Trophoblast cell (in vitro differentiated cells and primary cell): ENCODE measurements at regions not wholly inside any gene's neighbourhood (a gene's known extent, or its start where the extent isn't known, plus 50 kb on each side); places are given as distances from the start of the nearest gene placed in this dataset.
A peak's percentile ranks its signal among the peaks of the same experiment; 100 is the strongest.

ENCODE experiments used
- DNase-seq, 2 donors: peaks; one replicate each; pipeline ENCODE4 v3.0.0-alpha.2; 2016
- H2AFZ ChIP-seq: 2 replicates; pipeline ENCODE4 v1.6.1; 2013; ENCODE audit warnings: low read length, moderate library complexity, mild to moderate bottlenecking; ENCODE audit not compliant: insufficient read depth, poor library complexity
- H2AK5ac ChIP-seq: 2 replicates; pipeline ENCODE4 v1.6.1; 2013; ENCODE audit warnings: mild to moderate bottlenecking, low read length
- H2BK120ac ChIP-seq: 2 replicates; pipeline ENCODE4 v1.6.1; 2013; ENCODE audit warnings: low read length, mild to moderate bottlenecking, moderate library complexity; ENCODE audit not compliant: insufficient read depth, poor library complexity
- H2BK12ac ChIP-seq: 2 replicates; pipeline ENCODE4 v1.6.1; 2013; ENCODE audit warnings: mild to moderate bottlenecking, low read length, moderate library complexity
- H2BK5ac ChIP-seq: 2 replicates; pipeline ENCODE4 v1.6.1; 2013; ENCODE audit warnings: low read length, low read depth, moderate library complexity, mild to moderate bottlenecking; ENCODE audit not compliant: poor library complexity
- H3K14ac ChIP-seq: 2 replicates; pipeline ENCODE4 v1.6.1; 2013; ENCODE audit warnings: mild to moderate bottlenecking, low read length
- H3K18ac ChIP-seq: 2 replicates; pipeline ENCODE4 v1.6.1; 2013; ENCODE audit warnings: mild to moderate bottlenecking, low read length
- H3K23ac ChIP-seq: 2 replicates; pipeline ENCODE4 v1.6.1; 2013; ENCODE audit warnings: low read length
- H3K27ac ChIP-seq: 2 replicates; pipeline ENCODE4 v1.5.1; 2013; ENCODE audit warnings: low read depth, mild to moderate bottlenecking, inconsistent platforms, low read length, moderate library complexity
- H3K27me3 ChIP-seq: 2 replicates; pipeline ENCODE4 v1.6.1; 2013; ENCODE audit warnings: inconsistent platforms, mild to moderate bottlenecking, low read length, moderate library complexity; ENCODE audit not compliant: insufficient read depth
- H3K36me3 ChIP-seq, 2 experiments: 1 replicate in 1 of 2; 2 replicates in 1 of 2; pipeline ENCODE4 v1.6.1; 2013; ENCODE audit warnings: low read length in 2 of 2, mild to moderate bottlenecking in 2 of 2, moderate library complexity in 1 of 2; ENCODE audit not compliant: insufficient read depth in 2 of 2, control insufficient read depth in 1 of 2
- H3K4ac ChIP-seq: 2 replicates; pipeline ENCODE4 v1.6.1; 2013; ENCODE audit warnings: low read depth, mild to moderate bottlenecking, low read length, moderate library complexity
- H3K4me1 ChIP-seq, 2 experiments: 1 replicate in 1 of 2; 2 replicates in 1 of 2; pipeline ENCODE4 v1.6.1; 2013; ENCODE audit warnings: low read length in 2 of 2, mild to moderate bottlenecking in 2 of 2, moderate library complexity in 1 of 2; ENCODE audit not compliant: insufficient read depth in 2 of 2, control insufficient read depth in 1 of 2
- H3K4me2 ChIP-seq: 2 replicates; pipeline ENCODE4 v1.6.1; 2013; ENCODE audit warnings: inconsistent platforms, mild to moderate bottlenecking, low read length, moderate library complexity
- H3K4me3 ChIP-seq: 2 replicates; pipeline ENCODE4 v1.5.1; 2013; ENCODE audit warnings: mild to moderate bottlenecking, low read depth, low read length, inconsistent platforms
- H3K79me1 ChIP-seq: one replicate; pipeline ENCODE4 v1.6.1; 2013; ENCODE audit warnings: low read length
- H3K79me2 ChIP-seq: 2 replicates; pipeline ENCODE4 v1.6.1; 2013; ENCODE audit warnings: low read length, mild to moderate bottlenecking; ENCODE audit not compliant: control insufficient read depth, insufficient read depth, poor library complexity
- H3K9ac ChIP-seq: 2 replicates; pipeline ENCODE4 v1.6.1; 2013; ENCODE audit warnings: mild to moderate bottlenecking, low read length
- H3K9me3 ChIP-seq: 2 replicates; pipeline ENCODE4 v1.6.1; 2013; ENCODE audit warnings: low read depth, mild to moderate bottlenecking, control low read depth, inconsistent platforms, low read length; ENCODE audit not compliant: insufficient read depth
- H4K12ac ChIP-seq: 2 replicates; pipeline ENCODE4 v1.6.1; 2013; ENCODE audit warnings: low read depth, mild to moderate bottlenecking, low read length, moderate library complexity
- H4K8ac ChIP-seq: 2 replicates; pipeline ENCODE4 v1.6.1; 2013; ENCODE audit warnings: low read depth, mild to moderate bottlenecking, low read length, moderate library complexity
- H4K91ac ChIP-seq: one replicate; pipeline ENCODE4 v1.6.1; 2013; ENCODE audit warnings: low read depth, mild to moderate bottlenecking, low read length, moderate library complexity
- WGBS: extraction: QIAGEN DNeasy Blood & Tissue Kit; methylation state at CpG from one replicate; pipeline ENCODE4 v1.1.7; 2013; ENCODE audit warnings: missing lambda C conversion rate; ENCODE audit not compliant: insufficient read length, insufficient coverage; ENCODE audit errors: extremely low coverage; 5-methylcytosine and 5-hydroxymethylcytosine counted together

DNA sequence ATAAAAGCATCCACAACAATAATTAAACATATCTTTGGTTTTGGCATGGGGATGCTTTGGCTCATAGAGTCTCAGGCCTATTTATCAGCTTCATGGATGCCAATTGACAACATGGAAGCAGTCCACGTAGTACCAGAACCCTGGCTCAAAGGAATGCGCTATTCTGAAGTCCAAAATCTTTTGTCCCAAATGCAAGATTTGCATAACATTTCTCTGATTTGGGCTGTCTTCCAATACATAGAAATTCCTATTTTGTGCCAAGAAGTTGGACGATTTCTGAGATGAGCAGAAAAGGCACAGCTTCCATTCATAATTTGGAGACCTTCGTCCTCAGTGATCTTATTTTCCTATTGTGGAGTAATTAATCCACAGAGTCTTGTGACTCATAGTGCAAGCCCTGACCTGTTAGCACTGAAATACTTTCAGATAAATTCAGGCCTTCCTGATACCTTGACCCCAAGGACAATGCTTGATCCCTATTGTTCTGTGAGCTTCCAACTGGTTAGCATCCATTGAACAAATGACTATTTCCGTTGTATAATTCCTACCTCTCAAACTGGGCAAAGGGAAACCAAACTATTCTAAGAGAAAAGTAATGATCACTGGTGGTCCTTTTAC, 78.4 kb upstream of the CDH11 start:
- no peak overlapping the region for H3K18ac ChIP-seq
- H3K4me1 ChIP-seq = peaks cover 5 to 13% of the 10 kb centered on the region in 2 experiments
- H3K79me1 ChIP-seq = no peaks in the 10 kb centered on the region
- no peak overlapping the region for H3K4me3 ChIP-seq
- no CpG with 5 or more reads among the region's 5 CpGs for WGBS
- H3K27me3 ChIP-seq = no peaks in the 10 kb centered on the region
- no peak overlapping the region for H4K91ac ChIP-seq
- no peak overlapping the region for H4K8ac ChIP-seq
- no peaks in the 10 kb centered on the region for H3K79me2 ChIP-seq
- H2BK12ac ChIP-seq = no peak overlapping the region
- H3K9me3 ChIP-seq = no peaks in the 10 kb centered on the region
- no peak overlapping the region for H3K27ac ChIP-seq
- H3K23ac ChIP-seq = no peak overlapping the region
- H3K4ac ChIP-seq = no peak overlapping the region
- H3K14ac ChIP-seq = no peak overlapping the region
- H3K36me3 ChIP-seq = no peaks in the 10 kb centered on the region
- H2BK120ac ChIP-seq = no peak overlapping the region
- H3K9ac ChIP-seq = no peak overlapping the region
- no peak overlapping the region for H2BK5ac ChIP-seq
- no peak overlapping the region for H4K12ac ChIP-seq
- DNase-seq = no peak
- H2AK5ac ChIP-seq = no peak overlapping the region
- no peak overlapping the region for H2AFZ ChIP-seq
- no peak overlapping the region for H3K4me2 ChIP-seq

DNA sequence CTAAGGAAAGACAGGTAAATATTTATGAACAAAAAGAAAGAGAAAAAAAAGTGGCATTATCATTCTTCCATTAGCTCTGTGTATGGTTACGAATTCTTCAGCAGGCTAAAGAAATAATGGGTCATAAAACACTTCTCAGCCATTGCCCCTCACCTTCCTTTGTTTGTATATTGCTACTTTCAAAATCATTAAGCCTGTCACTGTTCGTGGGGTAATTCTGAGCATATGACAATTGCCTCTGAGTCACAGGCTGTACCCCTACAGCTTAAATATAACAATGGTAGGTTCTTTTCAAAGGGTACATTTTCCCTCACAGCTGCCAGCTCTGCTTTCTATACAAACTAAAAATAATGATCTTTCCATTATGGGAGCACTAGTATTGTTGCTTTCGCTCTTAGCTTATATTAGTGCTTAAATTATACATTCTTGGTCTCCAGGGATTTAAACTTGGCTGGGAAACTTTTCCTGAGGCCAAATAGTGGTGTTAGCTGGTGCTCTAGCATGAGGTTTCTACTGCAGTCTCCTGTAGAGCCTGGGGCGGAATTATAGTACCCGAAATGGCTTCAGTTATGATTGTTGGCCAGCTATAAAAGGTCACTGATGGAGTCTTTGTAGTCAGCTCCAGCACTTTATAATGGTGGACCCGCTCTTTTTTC, 74.7 kb upstream of the CDH11 start:
- H3K23ac ChIP-seq = no peak overlapping the region
- H4K8ac ChIP-seq = no peak overlapping the region
- no peak overlapping the region for H2AK5ac ChIP-seq
- no CpG with 5 or more reads among the region's 6 CpGs for WGBS
- no peak overlapping the region for H3K14ac ChIP-seq
- no peak overlapping the region for H2BK5ac ChIP-seq
- H4K12ac ChIP-seq = no peak overlapping the region
- no peaks in the 10 kb centered on the region for H3K27me3 ChIP-seq
- H3K9me3 ChIP-seq = no peaks in the 10 kb centered on the region
- H3K79me2 ChIP-seq = no peaks in the 10 kb centered on the region
- peak overlapping the region; percentile 47 for H3K27ac ChIP-seq
- no peak overlapping the region for H3K18ac ChIP-seq
- no peak overlapping the region for H3K4ac ChIP-seq
- DNase-seq = no peak
- H4K91ac ChIP-seq = no peak overlapping the region
- H3K4me2 ChIP-seq = no peak overlapping the region
- no peaks in the 10 kb centered on the region for H3K79me1 ChIP-seq
- no peak overlapping the region for H2BK12ac ChIP-seq
- no peaks in the 10 kb centered on the region for H3K36me3 ChIP-seq
- no peak overlapping the region for H3K9ac ChIP-seq
- no peak overlapping the region for H2BK120ac ChIP-seq
- no peak overlapping the region for H2AFZ ChIP-seq
- H3K4me3 ChIP-seq = no peak overlapping the region
- peaks cover 6 to 14% of the 10 kb centered on the region in 2 experiments for H3K4me1 ChIP-seq

DNA sequence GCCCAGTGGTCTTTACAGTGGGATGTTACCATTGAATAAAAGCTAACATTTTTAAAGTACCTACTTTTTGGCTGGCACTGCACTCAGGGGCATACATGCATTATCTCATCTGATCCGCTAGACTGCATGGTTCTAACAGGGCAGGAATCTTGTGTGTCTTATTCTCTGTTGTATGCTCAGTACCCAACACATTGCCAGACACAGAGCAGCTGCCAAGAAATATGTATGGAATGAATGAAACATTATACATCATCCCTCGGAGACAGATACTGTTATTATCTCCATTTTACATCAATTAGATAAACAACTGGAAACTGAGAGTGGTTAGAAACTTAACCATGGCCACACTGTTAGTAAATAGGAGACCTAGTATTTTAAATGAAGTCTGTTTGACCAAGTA, 74.1 kb upstream of the CDH11 start:
- H3K4me2 ChIP-seq = no peak overlapping the region
- H3K4me1 ChIP-seq = peaks cover 6 to 14% of the 10 kb centered on the region in 2 experiments
- DNase-seq = peak in 1 of 2 donors; percentile 39
- no peak overlapping the region for H3K14ac ChIP-seq
- H2AFZ ChIP-seq = no peak overlapping the region
- no peaks in the 10 kb centered on the region for H3K27me3 ChIP-seq
- no peak overlapping the region for H2AK5ac ChIP-seq
- no CpG with 5 or more reads among the region's 2 CpGs for WGBS
- H3K9ac ChIP-seq = no peak overlapping the region
- no peaks in the 10 kb centered on the region for H3K36me3 ChIP-seq
- no peaks in the 10 kb centered on the region for H3K9me3 ChIP-seq
- H3K18ac ChIP-seq = no peak overlapping the region
- no peak overlapping the region for H3K23ac ChIP-seq
- no peak overlapping the region for H4K12ac ChIP-seq
- H2BK5ac ChIP-seq = no peak overlapping the region
- H4K91ac ChIP-seq = no peak overlapping the region
- H2BK12ac ChIP-seq = no peak overlapping the region
- no peaks in the 10 kb centered on the region for H3K79me2 ChIP-seq
- H3K27ac ChIP-seq = peak overlapping the region; percentile 3
- no peak overlapping the region for H2BK120ac ChIP-seq
- no peaks in the 10 kb centered on the region for H3K79me1 ChIP-seq
- H3K4ac ChIP-seq = no peak overlapping the region
- H4K8ac ChIP-seq = no peak overlapping the region
- H3K4me3 ChIP-seq = no peak overlapping the region

DNA sequence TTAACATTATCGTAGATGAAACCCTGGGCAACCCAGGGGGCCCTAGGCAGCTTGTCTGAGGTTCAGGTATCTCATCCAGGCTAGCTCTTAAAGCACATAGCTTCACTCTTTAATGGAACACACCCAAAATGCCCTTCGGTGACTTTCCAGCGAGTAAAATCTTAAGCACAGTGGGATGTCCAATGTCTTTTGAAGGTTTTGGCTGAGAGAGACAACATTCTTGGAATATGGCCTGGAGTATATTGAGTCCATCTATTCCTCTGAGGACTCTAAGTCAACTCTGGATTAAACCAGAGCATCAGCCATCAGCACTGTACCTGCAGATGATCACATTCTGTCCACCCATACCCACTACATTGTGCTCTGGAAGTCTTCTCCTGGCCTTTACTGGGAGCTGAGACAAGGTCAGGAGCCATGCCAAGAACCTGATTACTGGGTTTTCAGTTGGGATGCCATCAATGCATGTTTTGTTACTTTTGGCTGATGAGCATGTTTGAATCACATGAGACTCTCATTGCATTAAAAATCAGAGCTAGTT, 63.4 kb upstream of the CDH11 start:
- no peaks in the 10 kb centered on the region for H3K9me3 ChIP-seq
- no peak overlapping the region for H3K27ac ChIP-seq
- no peaks in the 10 kb centered on the region for H3K79me1 ChIP-seq
- no peaks in the 10 kb centered on the region for H3K36me3 ChIP-seq
- no peaks in the 10 kb centered on the region for H3K4me1 ChIP-seq
- no peaks in the 10 kb centered on the region for H3K27me3 ChIP-seq
- no peak overlapping the region for H4K8ac ChIP-seq
- WGBS = no CpG with 5 or more reads among the region's 3 CpGs
- H3K14ac ChIP-seq = no peak overlapping the region
- H4K91ac ChIP-seq = no peak overlapping the region
- H3K79me2 ChIP-seq = no peaks in the 10 kb centered on the region
- no peak overlapping the region for H3K23ac ChIP-seq
- no peak overlapping the region for H3K4me2 ChIP-seq
- H2BK120ac ChIP-seq = no peak overlapping the region
- no peak overlapping the region for H2AFZ ChIP-seq
- H2BK5ac ChIP-seq = no peak overlapping the region
- no peak overlapping the region for H2BK12ac ChIP-seq
- H2AK5ac ChIP-seq = no peak overlapping the region
- H3K4me3 ChIP-seq = no peak overlapping the region
- no peak overlapping the region for H3K18ac ChIP-seq
- H4K12ac ChIP-seq = no peak overlapping the region
- no peak overlapping the region for H3K4ac ChIP-seq
- H3K9ac ChIP-seq = no peak overlapping the region
- no peak for DNase-seq
